ENCODE measurements at regions not wholly inside any gene's neighbourhood (a gene's known extent, or its start where the extent isn't known, plus 50 kb on each side); places are given as distances from the start of the nearest gene placed in this dataset.

GRCh38 chr3:106629215-106629832, 747.9 kb upstream of the CCDC54 start:
- in situ Hi-C loops (cut with HindIII; ENCODE audit: low sequenced_read_pairs): no loop called here
- DNase-seq (ENCODE audit: low read depth): no peak
- no peak for TF ChIP-seq CTCF (IDR thresholded peaks at IDR 0.05; ENCODE audit: low read depth, low read length, missing control alignments)
- no peak overlapping the region for H3K4me3 ChIP-seq (ENCODE audit: low read depth, low read length)

GRCh38 chr3:106631373-106632108, 745.7 kb upstream of the CCDC54 start:
- DNase-seq (ENCODE audit: low read depth): peak; percentile 16
- in situ Hi-C loops (cut with HindIII; ENCODE audit: low sequenced_read_pairs): no loop called here
- TF ChIP-seq CTCF (IDR thresholded peaks at IDR 0.05; ENCODE audit: low read depth, low read length, missing control alignments): no peak
- H3K4me3 ChIP-seq (ENCODE audit: low read depth, low read length): no peak overlapping the region

GRCh38 chr3:106635271-106635670, 742.0 kb upstream of the CCDC54 start:
- H3K4me3 ChIP-seq (ENCODE audit: low read depth, low read length): no peak overlapping the region
- in situ Hi-C loops (cut with HindIII; ENCODE audit: low sequenced_read_pairs): no loop called here
- peak; percentile 89 for DNase-seq (ENCODE audit: low read depth)
- TF ChIP-seq CTCF (IDR thresholded peaks at IDR 0.05; ENCODE audit: low read depth, low read length, missing control alignments): no peak

- TF ChIP-seq CTCF (IDR thresholded peaks at IDR 0.05; ENCODE audit: low read depth, low read length, missing control alignments): no peak
- no peak for DNase-seq (ENCODE audit: low read depth)
- in situ Hi-C loops (cut with HindIII; ENCODE audit: low sequenced_read_pairs): no loop called here
- H3K4me3 ChIP-seq (ENCODE audit: low read depth, low read length): no peak overlapping the region
Measured at GRCh38 chr3:106635826-106636225, 741.4 kb upstream of the CCDC54 start.

GRCh38 chr3:106640353-106640752, 736.9 kb upstream of the CCDC54 start:
- H3K4me3 ChIP-seq (ENCODE audit: low read depth, low read length): no peak overlapping the region
- no peak for TF ChIP-seq CTCF (IDR thresholded peaks at IDR 0.05; ENCODE audit: low read depth, low read length, missing control alignments)
- in situ Hi-C loops (cut with HindIII; ENCODE audit: low sequenced_read_pairs): no loop called here
- DNase-seq (ENCODE audit: low read depth): no peak

GRCh38 chr3:106642161-106642560, 735.1 kb upstream of the CCDC54 start:
- DNase-seq (ENCODE audit: low read depth): no peak
- no peak overlapping the region for H3K4me3 ChIP-seq (ENCODE audit: low read depth, low read length)
- in situ Hi-C loops (cut with HindIII; ENCODE audit: low sequenced_read_pairs): no loop called here
- no peak for TF ChIP-seq CTCF (IDR thresholded peaks at IDR 0.05; ENCODE audit: low read depth, low read length, missing control alignments)

Data from astrocyte of the cerebellum (primary cell).